Fibroblast of the aortic adventitia (primary cell): ENCODE measurements at regions not wholly inside any gene's neighbourhood (a gene's known extent, or its start where the extent isn't known, plus 50 kb on each side); places are given as distances from the start of the nearest gene placed in this dataset.
A peak's percentile ranks its signal among the peaks of the same experiment; 100 is the strongest.

ENCODE experiments used
- DNase-seq: peaks from one replicate; pipeline ENCODE4 v3.0.0-alpha.2; 2010; ENCODE audit warnings: low read depth
- H3K4me3 ChIP-seq: 2 replicates; pipeline ENCODE4 v1.5.1; 2011; ENCODE audit warnings: low read depth, mild to moderate bottlenecking, control low read depth, low read length, moderate library complexity
- TF ChIP-seq, protein P1 (sequence below): IDR thresholded peaks from 2 replicates; pipeline ENCODE4 v1.5.1; 2011; ENCODE audit warnings: mild to moderate bottlenecking, low read length, control low read depth, inconsistent platforms; ENCODE audit not compliant: insufficient read depth

DNA sequence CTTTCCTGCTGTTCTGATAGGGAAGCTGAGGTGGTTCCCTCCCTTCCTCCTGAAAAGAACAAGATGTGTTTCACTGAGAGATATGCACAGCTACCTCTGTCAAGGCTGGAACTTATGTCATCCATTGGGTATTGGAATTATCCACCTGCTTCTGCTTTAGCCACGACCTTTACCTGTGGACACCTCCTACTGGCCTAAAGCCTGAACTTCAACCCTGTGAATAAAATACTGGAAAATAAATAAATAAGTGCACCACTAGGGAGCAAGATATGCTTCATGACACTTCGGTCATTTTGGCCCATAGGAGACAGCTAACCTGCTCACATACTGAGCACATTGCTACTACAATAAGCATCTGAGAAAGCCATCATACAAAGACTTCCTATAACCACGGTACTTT is 419.9 kb upstream of the NWD2 start:
- TF ChIP-seq, protein P1, sequence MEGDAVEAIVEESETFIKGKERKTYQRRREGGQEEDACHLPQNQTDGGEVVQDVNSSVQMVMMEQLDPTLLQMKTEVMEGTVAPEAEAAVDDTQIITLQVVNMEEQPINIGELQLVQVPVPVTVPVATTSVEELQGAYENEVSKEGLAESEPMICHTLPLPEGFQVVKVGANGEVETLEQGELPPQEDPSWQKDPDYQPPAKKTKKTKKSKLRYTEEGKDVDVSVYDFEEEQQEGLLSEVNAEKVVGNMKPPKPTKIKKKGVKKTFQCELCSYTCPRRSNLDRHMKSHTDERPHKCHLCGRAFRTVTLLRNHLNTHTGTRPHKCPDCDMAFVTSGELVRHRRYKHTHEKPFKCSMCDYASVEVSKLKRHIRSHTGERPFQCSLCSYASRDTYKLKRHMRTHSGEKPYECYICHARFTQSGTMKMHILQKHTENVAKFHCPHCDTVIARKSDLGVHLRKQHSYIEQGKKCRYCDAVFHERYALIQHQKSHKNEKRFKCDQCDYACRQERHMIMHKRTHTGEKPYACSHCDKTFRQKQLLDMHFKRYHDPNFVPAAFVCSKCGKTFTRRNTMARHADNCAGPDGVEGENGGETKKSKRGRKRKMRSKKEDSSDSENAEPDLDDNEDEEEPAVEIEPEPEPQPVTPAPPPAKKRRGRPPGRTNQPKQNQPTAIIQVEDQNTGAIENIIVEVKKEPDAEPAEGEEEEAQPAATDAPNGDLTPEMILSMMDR, result no peak
- no peak overlapping the region for H3K4me3 ChIP-seq
- DNase-seq, result no peak

DNA sequence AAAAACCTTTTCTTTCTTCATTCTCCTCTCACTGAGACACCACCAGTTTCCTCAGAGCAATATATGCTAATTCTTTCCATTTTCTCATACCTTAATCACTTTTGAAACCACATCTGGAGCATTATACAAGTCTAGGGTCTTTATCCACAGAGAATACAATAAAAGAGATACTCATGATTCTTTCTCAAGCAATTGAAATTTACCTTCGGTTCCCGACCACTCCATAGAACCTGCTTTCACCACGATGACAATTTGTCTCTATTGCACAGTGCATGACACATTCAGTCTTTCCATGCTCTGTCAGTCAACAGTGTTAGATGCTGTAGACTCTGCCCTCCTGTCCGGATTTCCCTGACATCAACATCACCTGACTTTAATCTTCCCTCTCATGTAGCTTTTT is 409.3 kb upstream of the NWD2 start:
- TF ChIP-seq, protein P1, result no peak
- no peak overlapping the region for H3K4me3 ChIP-seq
- no peak for DNase-seq

DNA sequence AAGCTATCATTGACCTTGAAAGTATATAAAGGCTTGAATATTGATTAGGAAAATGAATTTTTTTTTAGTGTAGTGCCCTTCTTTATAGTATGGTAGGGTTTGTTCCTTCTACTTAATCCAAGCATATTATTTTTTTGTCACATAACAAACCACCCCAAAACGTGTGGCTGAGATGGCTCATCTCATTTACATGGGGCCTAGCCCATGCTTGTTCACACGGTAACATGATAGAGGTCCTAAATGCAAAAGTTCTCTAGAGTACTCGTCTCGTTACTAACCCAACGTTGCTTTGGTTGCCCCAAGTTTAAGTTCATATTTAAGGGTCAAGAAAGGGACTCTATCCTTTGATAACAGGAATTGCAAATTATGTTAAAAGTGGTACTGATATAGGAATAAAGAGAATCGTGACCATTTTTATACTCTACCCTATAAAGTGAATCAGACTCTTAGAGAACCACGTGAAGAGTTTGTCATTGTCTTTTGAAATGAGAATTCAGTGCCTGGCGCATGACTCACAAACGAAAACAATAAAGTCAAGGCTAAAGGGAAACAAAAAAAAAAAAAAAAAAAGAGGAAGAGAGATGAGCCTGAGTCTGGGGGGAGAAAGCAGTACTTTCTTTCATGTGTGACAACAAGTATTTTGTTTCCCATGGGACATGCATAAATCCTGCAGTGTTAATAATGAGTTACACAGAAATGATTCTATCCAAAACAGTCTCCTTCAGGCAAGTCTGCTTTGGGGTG is 402.8 kb upstream of the NWD2 start:
- TF ChIP-seq, protein P1, result no peak
- H3K4me3 ChIP-seq, result no peak overlapping the region
- DNase-seq, result peak; percentile 5

DNA sequence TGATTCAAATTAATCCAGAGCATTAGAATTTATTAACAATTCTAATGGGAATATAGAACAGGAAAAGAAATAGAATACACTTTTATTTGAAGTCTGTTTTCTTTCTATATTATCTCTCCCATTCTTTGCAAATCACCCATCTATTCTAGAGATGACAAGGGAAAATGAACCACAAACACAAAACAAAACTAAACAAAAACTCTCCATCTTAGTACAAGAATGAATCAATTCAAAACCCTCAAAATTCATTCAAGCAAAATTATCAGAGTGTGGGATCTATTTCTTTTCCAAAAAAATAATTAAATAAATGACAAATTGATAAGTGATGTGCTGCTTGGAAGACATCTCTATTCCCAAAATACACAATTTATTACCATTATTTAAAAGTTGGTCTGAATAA is 400.1 kb upstream of the NWD2 start:
- H3K4me3 ChIP-seq, result no peak overlapping the region
- no peak for DNase-seq
- TF ChIP-seq, protein P1, result no peak

DNA sequence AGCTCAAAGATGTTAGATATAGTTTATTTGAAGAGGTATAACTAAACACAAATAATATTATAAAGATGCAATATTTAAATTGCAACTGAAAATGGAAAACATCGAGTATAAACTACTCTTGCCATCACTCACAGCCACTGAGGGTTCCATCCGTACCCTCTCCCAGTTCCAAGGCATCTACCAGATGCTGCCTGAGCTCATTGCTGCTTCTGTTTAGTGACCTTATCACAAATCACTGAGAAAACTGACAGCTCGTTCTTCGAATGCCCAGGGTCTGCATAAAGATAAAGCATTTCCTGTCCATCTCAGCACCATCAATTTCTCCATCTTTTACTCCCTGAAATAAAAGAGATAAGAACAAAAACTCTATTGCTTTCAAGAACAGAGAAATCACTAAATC is 391.7 kb upstream of the NWD2 start:
- TF ChIP-seq, protein P1, result no peak
- no peak for DNase-seq
- H3K4me3 ChIP-seq, result no peak overlapping the region

DNA sequence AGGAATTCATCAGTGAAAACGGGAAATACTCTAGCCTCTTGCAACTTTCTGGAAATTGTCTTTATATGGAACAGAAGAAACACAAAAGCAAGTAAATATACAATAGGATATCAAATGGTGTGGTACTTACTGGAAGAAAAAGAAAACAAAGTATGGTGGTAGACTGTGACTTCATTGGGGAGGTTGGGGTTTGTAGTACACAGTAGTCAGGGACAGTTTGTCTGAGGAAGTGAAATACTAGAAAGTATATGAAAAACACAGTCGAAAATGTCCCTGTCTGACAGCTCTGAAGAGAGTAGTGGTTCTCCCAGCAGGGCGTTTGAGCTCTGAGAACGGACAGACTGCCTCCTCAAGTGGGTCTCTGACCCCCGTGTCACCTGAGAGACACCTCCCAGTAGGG is 390.0 kb upstream of the NWD2 start:
- TF ChIP-seq, protein P1, result no peak
- DNase-seq, result no peak
- no peak overlapping the region for H3K4me3 ChIP-seq

DNA sequence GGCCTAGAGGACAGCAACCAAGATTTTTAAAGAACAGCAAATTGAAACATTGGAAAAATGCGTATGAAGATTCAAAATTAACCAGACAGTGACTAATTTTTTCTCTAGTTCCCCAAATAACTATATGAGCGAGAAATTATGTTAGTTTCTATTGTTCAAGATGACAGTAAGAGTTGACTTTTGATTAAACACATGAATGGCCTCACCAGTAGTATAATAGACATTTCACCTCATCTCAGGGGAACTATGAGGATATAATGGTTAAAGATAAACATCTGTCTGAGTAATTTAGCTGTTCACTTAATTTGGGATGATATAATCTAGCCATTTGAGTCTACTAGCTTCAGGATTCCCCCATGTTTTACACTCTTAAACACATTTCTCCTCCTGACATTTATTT is 380.9 kb upstream of the NWD2 start:
- H3K4me3 ChIP-seq, result no peak overlapping the region
- DNase-seq, result no peak
- TF ChIP-seq, protein P1, result no peak
